Esophagus squamous epithelium (tissue), 5 donors: ENCODE measurements at regions not wholly inside any gene's neighbourhood (a gene's known extent, or its start where the extent isn't known, plus 50 kb on each side); places are given as distances from the start of the nearest gene placed in this dataset.
A peak's percentile ranks its signal among the peaks of the same experiment; 100 is the strongest.

Experiments
- DNase-seq: peaks from one replicate; lab custom pipeline; 2025; lab: John Stamatoyannopoulos, UW
- H3K27ac ChIP-seq, 4 donors: fragments of 200-600 bp; sonication (generic); one replicate each; pipeline ENCODE4 v1.5.1; 2016 to 2019; ENCODE audit warnings: mild to moderate bottlenecking in 1 of 4
- H3K27me3 ChIP-seq, 4 donors: fragments of 200-600 bp; sonication (generic); 1 replicate in 3 of 4; 2 replicates in 1 of 4; pipeline versions ENCODE4 v1.5.1 to v1.6.0; 2017 to 2021; ENCODE audit warnings: antibody characterized with exemption in 1 of 4
- H3K36me3 ChIP-seq, 3 donors: fragments of 200-600 bp; sonication (generic); one replicate each; pipeline ENCODE4 v1.5.1; 2016 to 2019
- H3K4me1 ChIP-seq, 3 donors: fragments of 200-600 bp; sonication (generic); one replicate each; pipeline ENCODE4 v1.5.1; 2017 to 2019
- H3K4me3 ChIP-seq, 4 donors: fragments of 200-600 bp; sonication (generic); 1 replicate in 3 of 4; 2 replicates in 1 of 4; pipeline ENCODE4 v1.5.1; 2016 to 2019; ENCODE audit warnings: mild to moderate bottlenecking in 2 of 4, moderate library complexity in 1 of 4
- H3K9me3 ChIP-seq, 3 donors: fragments of 200-600 bp; sonication (generic); one replicate each; pipeline ENCODE4 v1.5.1; 2016 to 2019
- CTCF ChIP-seq, 6 experiments: fragments of 450-650 bp in 4 of 6; fragments of 200-600 bp in 2 of 6; sonication (generic) in 2 of 6; IDR thresholded peaks; one replicate each; pipeline ENCODE4 v1.5.1; 2016 to 2019; ENCODE audit warnings: antibody characterized with exemption in 6 of 6, mild to moderate bottlenecking in 4 of 6, moderate library complexity in 4 of 6
- POLR2A ChIP-seq, 4 donors: fragments of 450-650 bp; IDR thresholded peaks; one replicate each; pipeline ENCODE4 v1.6.1; 2017; ENCODE audit warnings: antibody characterized with exemption in 4 of 4, mild to moderate bottlenecking in 4 of 4, moderate library complexity in 3 of 4
- WGBS, 2 donors: methylation state at CpG; one replicate each; pipeline ENCODE4 v1.1.5; 2018; 5-methylcytosine and 5-hydroxymethylcytosine counted together
- intact Hi-C: fragments of 100-400 bp; cut with DNase I; formaldehyde crosslinking; loops from one replicate; pipeline ENCODE4 v1.15.0; 2022
- donor health status: DM: yes; HTN: yes; CAD: no.

- no peak for DNase-seq
- intact Hi-C loops, result no loop called here
- TF ChIP-seq POLR2A (IDR thresholded peaks at IDR 0.05), result no peak
- no peak for TF ChIP-seq CTCF (IDR thresholded peaks at IDR 0.05)
Observed at GRCh38 chr3:28934126-28934813, 346.6 kb upstream of the RBMS3 start.

GRCh38 chr3:28935146-28935545, 345.7 kb upstream of the RBMS3 start:
- Histone ChIP-seq H3K4me3 (no peak overlapping the region), H3K9me3 (no peaks in the 10 kb centered on the region), H3K4me1 (peaks cover 0 to 7% (median 0%) of the 10 kb centered on the region in 3 donors), H3K27me3 (no peaks in the 10 kb centered on the region), H3K36me3 (no peaks in the 10 kb centered on the region), H3K27ac (no peak overlapping the region)
- intact Hi-C loops, result no loop called here
- TF ChIP-seq POLR2A (IDR thresholded peaks at IDR 0.05) (no peak), CTCF (IDR thresholded peaks at IDR 0.05) (no peak)
- no peak for DNase-seq
- WGBS, 2 donors, result 72 to 79% methylated on average over 2 of the region's 2 CpGs

More at GRCh38 chr3:28934126-28934813, 346.6 kb upstream of the RBMS3 start:
- Histone ChIP-seq H3K9me3 (no peaks in the 10 kb centered on the region), H3K4me3 (no peak overlapping the region), H3K27ac (no peak overlapping the region), H3K36me3 (no peaks in the 10 kb centered on the region), H3K27me3 (no peaks in the 10 kb centered on the region), H3K4me1 (no peaks in the 10 kb centered on the region)
- 62 to 64% methylated on average over 3 of the region's 3 CpGs for WGBS, 2 donors

- Histone ChIP-seq H3K27ac (no peak overlapping the region), H3K9me3 (no peaks in the 10 kb centered on the region), H3K27me3 (no peaks in the 10 kb centered on the region), H3K4me3 (no peak overlapping the region), H3K36me3 (no peaks in the 10 kb centered on the region), H3K4me1 (peaks cover 0 to 17% (median 8%) of the 10 kb centered on the region in 3 donors)
- TF ChIP-seq POLR2A (IDR thresholded peaks at IDR 0.05) (no peak), CTCF (IDR thresholded peaks at IDR 0.05) (no peak)
- WGBS, 2 donors, result 54 to 61% methylated on average over 2 of the region's 2 CpGs
- no peak for DNase-seq
- intact Hi-C loops, result no loop called here
Observed at GRCh38 chr3:28936154-28936553, 344.7 kb upstream of the RBMS3 start.

- Histone ChIP-seq H3K4me1 (peaks cover 0 to 22% (median 11%) of the 10 kb centered on the region in 3 donors), H3K27ac (peak overlapping the region in 3 of 4 donors; percentile 51 to 73 (median 68)), H3K4me3 (no peak overlapping the region), H3K9me3 (no peaks in the 10 kb centered on the region), H3K36me3 (no peaks in the 10 kb centered on the region), H3K27me3 (no peaks in the 10 kb centered on the region)
- no peak for DNase-seq
- intact Hi-C loops, result no loop called here
- no peak for TF ChIP-seq CTCF (IDR thresholded peaks at IDR 0.05)
- no peak for TF ChIP-seq POLR2A (IDR thresholded peaks at IDR 0.05)
Observed at GRCh38 chr3:28940530-28940929, 340.3 kb upstream of the RBMS3 start.

GRCh38 chr3:28940994-28941393, 339.9 kb upstream of the RBMS3 start:
- H3K27me3 ChIP-seq, result no peaks in the 10 kb centered on the region
- H3K4me3 ChIP-seq, result no peak overlapping the region
- DNase-seq, result no peak
- H3K4me1 ChIP-seq, result peaks cover 0 to 22% (median 11%) of the 10 kb centered on the region in 3 donors
- no peaks in the 10 kb centered on the region for H3K9me3 ChIP-seq
- no peaks in the 10 kb centered on the region for H3K36me3 ChIP-seq
- H3K27ac ChIP-seq, result peak overlapping the region in 3 of 4 donors; percentile 51 to 73 (median 68)
- TF ChIP-seq POLR2A (IDR thresholded peaks at IDR 0.05) (no peak), CTCF (IDR thresholded peaks at IDR 0.05) (no peak)
- intact Hi-C loops, result no loop called here
- 64 to 86% methylated on average over 1 of the region's 1 CpG for WGBS, 2 donors
